ENCODE measurements at regions not wholly inside any gene's neighbourhood (a gene's known extent, or its start where the extent isn't known, plus 50 kb on each side); places are given as distances from the start of the nearest gene placed in this dataset.

DNA sequence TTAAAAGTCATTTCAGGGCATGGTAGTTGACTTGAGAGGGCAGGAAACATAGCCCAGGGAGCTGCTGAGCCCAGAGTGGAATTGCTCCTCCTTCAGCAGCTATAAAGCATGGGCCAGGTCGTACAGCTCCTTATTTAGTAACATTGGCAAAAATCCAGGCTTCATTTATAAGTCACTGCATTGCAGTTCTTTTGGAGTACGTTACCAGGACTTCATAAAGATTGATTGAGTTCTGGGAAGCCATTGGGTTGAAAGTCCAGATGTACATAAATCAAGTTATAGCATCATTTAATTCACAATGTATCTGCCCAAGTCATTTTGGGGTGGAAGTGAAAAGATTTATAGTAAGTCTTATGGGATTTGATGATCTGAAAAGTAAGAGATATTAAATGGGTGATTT is 53.0 kb upstream of the ANKEF1 start:
- no peak for DNase-seq (ENCODE audit: low read depth, low spot score)

DNA sequence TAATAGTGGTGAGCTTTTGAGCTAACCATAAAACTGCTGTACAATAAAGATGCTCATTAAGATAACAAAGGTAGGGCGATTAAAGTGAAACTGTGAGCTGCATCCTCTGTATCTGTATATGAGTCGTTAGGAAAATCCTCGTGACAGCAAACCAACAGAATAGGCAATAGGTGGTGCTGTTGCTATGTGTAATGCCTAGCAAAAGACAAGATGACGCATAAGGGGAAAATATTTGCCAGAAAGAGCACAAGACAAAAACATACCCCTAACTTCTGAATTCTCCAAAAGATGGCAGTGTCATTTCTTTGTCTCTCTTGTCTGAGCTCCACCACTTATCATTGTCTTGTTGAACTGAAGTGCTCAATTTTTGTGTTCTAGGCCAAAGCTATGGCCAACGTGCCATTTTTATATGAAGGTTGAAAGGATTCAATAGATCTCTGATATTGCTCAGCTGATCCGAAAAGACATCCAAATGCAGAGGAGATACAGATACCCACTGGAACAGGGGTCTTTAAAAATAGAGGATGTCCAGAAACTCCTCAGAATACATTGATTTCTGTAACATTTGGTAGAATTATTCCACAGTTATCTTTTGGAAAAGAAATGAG is 56.3 kb upstream of the ANKEF1 start:
- DNase-seq (ENCODE audit: low read depth, low spot score), result peak; percentile 78

DNA sequence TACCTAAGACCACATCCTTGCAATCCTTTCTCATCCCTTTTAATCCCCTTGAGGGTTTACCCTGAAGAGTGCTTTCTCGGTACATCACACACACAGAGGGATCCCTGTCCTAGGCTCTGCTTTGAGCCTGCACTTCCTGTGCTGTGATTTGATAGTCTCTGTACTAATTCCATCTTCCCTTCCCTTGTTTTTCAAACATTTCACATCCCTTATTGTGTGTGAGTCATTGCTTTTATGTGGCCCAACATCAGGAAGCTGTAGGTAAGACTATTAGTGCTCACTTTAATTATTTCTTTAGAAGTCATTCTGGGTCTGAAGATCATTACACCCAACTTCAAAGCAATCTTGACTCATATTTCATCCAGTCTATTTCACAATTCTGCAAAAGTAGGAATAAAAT is 57.2 kb upstream of the ANKEF1 start:
- no peak for DNase-seq (ENCODE audit: low read depth, low spot score)

DNA sequence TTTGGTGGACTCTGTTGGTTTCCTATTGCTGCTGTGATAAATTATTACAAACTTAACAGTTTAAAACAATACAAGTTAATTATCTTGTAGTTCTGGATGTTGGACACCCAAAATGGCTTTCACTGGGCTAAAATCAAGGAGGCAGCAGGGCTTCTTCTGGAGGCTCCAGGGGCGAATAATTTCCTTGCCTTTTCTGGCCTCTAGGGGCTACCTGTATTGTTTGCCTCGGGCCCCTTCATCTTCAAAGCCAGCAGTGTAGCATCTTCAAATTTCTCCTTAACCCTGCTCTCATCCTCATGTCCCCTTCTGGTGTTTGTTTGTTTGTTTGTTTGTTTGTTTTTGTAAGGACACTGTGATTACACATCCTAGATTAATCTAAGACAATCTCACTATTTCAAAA is 60.5 kb upstream of the ANKEF1 start:
- no peak for DNase-seq (ENCODE audit: low read depth, low spot score)

DNA sequence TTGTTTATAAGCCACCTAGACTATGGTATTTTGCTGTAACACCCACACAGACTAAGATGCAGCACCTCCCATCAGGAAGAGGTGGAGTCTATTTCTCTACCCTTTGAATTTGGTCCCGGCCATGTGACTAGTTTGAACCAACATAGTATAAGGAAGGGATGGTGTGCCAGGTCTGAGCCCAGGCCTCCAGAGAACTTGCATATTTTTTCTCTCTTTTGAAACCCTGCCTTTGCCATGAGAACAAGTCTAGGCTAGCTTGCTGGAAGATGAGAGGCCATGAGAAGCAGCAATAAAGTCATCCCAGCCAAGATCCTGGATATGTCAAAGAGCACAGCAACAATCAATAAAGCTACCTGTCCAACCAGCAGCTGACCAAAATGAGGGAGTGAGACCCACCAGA is 63.0 kb upstream of the ANKEF1 start:
- DNase-seq (ENCODE audit: low read depth, low spot score), result no peak

DNA sequence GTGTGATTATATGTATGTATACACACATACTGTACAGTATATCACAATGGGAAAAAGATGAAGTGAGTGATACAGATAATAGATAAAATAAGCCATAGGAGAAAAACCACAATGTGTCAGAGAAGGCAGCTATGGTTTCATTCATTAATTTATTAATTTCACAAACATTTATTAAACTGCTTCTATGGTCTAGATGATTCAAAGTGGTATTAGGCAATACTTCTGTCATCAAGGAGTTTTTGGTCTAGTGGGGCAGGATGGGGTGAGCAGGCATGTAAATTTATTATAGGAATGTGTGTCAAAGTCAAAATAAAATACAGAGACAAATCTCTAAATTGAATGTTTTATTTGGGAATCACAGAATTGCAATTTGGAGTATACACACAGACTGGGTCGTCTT is 65.2 kb upstream of the ANKEF1 start:
- no peak for DNase-seq (ENCODE audit: low read depth, low spot score)

DNA sequence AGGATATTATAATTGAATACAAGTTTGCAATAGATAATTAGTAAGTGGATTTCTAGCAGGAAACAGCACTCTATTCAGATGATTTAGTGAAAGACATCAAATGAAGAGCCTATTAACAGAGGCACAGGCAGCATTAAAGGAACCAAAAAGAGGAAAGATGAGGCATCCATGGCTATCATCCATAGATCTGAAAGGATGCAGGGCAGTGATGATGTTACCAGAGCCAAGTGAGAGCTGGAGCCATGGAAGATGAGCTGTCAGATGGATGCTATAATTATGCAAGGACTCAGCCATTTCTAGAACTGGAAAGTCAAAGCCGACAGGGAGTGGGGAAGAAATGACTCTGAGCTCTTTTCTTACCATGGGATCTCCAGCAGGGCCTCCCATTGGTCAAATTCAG is 66.8 kb upstream of the ANKEF1 start:
- DNase-seq (ENCODE audit: low read depth, low spot score), result no peak

DNA sequence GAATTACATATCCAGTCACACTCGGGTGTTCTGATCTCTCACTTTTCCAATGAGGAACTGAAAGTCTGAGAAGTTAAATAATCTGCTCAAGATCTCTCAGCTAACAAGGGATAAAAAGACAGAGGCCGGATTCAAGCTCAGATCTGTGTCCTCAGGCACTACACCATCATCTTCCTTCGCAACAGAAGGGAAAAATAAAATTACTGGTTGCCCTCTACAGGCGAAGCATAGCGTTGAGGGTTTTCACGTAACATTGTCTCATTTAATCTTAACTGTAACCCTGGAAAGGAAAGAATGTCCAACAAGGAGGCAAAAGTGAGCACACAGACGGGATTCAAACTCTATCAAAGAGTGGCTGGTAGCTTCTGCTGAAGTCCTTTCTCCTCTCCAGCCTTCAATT is 67.8 kb upstream of the ANKEF1 start:
- no peak for DNase-seq (ENCODE audit: low read depth, low spot score)

DNA sequence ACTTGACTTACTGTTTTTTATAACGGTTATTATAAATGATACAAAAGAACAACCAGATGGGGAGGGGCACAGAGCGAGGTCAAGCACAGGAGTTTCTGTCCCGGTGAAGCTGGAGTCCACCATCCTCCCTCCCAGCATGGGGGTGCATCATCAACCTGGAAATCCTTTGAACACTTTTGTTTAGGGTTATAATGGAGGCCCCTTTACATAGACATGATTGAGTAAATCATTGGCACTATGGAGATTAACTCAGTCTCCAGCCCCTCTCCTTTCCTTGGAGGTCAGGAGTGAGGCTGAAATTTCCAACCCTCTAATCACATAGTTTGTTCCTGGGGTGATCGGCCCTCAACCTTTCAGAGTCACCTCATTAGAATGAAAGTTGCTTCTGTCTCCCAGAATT is 71.8 kb upstream of the ANKEF1 start:
- no peak for DNase-seq (ENCODE audit: low read depth, low spot score)

DNA sequence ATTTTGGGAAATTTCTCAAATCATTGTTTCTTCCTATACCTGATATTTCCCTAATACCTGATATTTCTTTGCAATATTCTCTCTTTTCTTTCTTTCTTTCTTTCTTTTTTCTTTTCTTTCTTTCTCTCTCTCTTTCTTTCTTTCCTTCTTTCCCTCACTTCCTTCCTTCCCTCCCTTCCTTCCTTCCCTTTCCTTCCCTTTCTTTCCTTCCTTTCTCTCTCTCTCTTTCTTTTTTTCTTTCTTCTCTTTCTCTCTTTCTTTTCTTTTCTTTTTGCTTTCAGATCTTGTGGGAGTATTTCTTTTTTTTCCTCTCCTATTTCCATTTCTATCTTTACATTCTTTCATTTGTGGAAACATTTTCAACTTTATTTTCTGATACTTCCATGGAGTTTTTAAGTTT is 76.1 kb upstream of the ANKEF1 start:
- no peak for DNase-seq (ENCODE audit: low read depth, low spot score)

DNA sequence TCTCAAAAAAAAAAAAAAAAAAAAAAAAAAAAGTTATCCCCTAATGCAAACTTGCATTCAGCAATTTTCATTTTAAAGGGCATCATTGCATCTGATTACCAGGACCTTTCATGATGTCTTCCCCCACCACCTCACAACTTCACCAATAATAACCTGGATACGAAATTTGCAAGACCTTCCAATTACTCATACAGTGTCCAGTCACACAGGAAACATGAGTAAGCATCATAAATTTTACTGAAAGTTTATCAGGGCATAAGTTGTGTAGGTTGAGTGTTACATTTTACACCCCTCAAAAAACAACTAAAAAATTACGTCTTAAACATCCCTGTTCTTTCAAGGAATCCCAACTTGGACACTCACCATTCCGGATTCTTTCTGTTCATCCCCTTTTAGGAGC is 79.1 kb upstream of the ANKEF1 start:
- no peak for DNase-seq (ENCODE audit: low read depth, low spot score)

DNA sequence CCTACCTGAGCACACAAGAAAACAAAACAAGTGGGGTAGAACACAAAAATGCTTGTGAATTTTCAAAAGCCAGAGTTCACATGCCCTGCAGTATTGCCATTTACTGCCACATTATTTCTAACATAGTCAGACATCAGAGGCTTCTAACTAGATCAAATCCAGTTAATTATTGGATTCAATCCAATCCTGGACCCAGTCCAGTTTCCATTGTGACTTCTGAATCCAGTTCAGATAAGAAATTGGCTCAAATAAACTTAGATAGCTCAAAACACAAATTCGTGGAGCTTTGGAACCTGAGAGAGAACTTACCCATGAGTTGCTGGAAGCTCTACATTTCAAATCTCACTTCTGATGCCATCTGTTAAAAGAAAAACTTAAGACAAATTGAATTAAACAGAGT is 85.2 kb upstream of the ANKEF1 start:
- DNase-seq (ENCODE audit: low read depth, low spot score), result no peak

DNA sequence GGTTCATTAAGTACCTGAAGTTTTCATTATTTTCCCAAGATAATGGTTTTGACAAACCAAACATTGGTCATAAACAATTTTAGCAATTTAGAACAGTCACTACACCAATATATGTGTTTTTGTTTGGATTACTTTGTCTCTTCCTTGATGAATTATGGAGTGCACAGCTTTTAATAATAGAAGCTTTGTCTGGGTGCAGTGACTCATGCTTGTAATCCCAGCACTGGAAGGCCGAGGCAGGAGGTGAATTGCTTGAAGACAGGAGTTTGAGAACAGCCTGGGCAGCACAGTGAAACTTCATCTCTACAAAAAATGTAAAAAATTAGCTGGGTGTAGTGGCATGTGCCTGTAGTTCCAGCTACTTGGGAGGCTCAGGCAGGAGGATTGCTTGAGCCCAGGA is 89.4 kb upstream of the ANKEF1 start:
- DNase-seq (ENCODE audit: low read depth, low spot score), result no peak

DNA sequence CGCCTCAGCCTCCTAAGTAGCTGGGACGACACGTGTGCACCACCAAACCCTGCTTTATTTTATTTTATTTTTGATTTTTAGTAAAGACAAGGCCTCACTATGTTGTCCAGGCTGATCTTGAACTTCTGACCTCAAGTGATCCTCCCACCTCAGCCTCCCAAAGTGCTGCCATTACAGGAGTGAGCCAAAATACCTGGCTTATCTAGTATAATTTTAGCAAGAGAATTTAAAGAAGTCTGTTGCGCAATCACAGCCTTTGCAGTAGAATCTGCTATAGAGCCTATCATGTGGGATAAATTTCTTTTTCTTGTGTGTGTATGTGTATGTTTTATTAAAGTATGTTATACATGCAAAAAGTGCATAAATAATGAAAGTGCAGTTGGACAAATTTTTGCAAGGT is 92.1 kb upstream of the ANKEF1 start:
- DNase-seq (ENCODE audit: low read depth, low spot score), result no peak

DNA sequence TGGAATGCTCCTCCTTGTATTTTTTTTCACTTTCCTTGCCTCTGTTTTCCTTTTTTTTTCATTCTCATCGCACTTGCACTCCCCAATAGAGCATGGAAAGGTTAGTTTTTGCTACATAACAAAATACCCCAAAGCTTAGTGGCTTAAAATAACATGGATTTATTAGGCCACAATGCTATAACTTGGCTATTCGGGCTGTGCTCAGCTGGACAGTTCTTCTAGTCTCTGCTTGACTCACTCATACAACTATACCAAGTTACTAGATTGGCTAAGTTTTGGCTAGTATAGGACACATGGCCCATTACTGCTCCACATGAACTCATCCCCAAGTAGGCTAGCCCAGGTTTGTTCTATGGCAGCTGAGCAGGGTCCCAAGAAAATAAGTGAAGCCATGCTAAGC is 94.5 kb upstream of the ANKEF1 start:
- no peak for DNase-seq (ENCODE audit: low read depth, low spot score)

DNA sequence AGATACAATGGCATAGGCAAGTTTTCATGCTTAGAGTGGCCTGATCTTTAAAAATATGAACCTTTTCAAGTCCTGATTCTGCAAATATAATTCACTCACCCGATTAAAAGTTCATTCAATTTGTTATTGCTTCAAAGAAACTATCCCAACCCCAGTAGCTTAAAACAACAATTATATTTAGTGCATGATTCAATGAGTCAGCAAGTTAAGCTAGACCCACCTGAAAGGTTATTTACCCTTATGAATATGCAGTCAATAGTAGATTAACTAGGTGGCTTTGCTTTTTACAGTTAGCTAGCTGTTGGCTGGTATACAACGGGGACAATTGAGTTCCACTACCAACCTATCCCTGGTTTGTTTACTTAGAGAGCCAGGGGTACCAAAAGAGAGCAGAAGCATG is 95.6 kb upstream of the ANKEF1 start:
- DNase-seq (ENCODE audit: low read depth, low spot score), result no peak

DNA sequence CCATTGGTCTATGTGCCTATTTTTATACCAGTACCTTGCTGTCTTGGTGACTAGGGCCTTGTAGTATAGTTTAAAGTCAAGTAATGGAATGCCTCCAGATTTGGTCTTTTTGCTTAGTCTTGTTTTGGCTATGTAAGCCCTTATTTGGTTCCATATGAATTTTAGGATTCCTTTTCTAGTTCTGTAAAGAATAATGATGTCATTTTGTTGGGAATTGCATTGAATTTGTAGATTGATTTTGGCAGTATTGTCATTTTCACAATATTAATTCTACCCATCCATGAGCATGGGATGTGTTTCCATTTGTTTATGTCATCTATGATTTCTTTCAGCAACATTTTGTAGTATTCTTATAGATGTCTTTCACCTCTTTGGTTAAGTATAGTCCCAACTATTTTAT is 96.4 kb upstream of the PAK5 start:
- no peak for DNase-seq (ENCODE audit: low read depth, low spot score)

DNA sequence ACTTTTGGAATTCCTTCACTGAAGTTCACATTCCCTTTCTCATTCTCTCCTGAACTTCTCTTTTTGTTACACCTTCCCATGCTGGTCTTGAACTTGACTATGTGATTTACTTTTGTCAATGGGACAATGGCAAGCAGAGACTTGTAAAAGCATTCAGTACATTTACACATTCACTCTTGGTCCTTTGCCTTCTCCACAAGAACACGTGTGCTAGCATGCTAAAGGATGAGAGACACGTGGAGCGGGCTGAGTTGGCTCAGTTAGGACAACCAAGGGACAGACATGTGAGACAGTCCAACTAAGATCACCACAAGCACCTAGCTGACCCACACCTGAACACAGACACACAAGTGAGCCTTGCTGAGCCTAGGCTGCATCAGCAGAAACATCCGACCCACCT is 91.3 kb upstream of the PAK5 start:
- DNase-seq (ENCODE audit: low read depth, low spot score), result no peak

DNA sequence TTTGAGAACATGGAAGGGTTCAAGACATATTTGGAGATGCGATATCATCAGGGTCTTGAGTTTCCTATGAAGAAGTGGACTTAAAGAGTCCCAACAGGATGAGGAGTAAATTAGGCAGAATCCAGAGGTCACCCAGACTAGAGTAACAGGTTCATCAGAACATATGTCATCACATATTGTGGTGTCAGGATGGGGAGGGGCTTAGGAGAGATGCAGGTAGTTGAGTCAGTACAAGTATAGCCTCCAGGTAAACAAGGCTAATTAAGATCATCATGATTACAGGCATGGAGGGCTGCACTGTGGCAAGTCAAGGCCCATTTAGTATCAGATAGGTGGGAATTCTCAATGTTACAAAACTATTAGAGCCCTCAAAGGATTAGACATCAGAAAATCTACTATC is 90.1 kb upstream of the PAK5 start:
- DNase-seq (ENCODE audit: low read depth, low spot score), result no peak

DNA sequence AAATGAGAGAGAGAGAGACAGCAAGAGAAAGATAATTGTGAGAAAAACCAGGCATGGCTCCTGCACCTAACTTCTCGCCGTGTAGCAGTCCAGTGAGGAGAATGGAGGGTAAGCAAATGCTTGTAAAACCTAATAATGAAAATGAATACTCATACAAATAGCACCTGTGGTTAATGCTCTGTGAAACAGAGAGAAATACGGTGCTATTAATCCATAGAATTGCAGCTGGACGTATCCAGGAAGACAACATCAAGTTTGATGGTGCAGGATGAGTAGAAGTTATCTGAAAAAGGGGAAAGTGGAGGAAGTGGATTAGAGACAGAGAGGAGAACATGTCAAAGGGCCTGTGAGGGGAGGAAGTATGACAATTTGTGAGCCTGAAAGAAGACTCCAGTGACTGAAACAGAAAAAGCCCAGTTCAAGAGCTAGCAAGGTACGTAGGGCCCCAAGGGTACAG is 89.4 kb upstream of the PAK5 start:
- no peak for DNase-seq (ENCODE audit: low read depth, low spot score)

DNA sequence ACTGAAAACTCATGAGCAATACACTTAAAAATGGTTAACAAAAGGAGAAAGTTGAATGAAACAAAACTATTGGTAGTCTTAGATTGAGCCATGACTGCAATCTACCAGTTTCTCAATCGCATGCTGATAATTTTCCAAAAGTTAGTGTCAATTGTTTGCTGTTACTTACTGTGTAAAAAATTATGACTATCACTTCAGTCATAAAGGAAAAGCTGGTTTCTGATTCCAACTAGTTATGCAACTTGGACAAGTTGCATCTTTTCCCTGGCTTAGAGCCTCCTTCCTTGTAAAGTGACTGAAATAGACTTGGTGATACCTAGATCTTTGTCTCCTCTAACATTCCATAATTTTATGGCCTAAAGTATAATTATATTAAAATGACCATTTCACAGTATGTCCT is 88.3 kb upstream of the PAK5 start:
- no peak for DNase-seq (ENCODE audit: low read depth, low spot score)

DNA sequence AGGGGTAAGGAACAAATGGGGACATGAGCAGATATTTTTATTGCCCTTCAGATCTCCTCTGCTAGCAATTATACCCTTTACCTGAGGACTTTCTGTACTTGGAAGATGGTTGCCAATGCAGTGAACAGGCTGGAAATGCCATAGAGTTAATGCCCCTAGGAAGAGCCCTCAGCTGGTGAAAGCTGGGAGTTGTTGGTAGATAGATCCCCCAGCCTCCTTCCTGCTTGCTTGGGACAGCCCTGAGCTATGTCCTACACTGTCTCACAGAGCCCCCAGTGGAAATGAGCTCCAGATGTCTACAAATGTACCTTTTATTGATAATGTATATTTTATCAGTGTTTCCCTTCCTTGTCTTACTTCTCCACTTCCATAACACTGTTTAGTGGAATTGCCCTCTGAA is 87.6 kb upstream of the PAK5 start:
- DNase-seq (ENCODE audit: low read depth, low spot score), result no peak

DNA sequence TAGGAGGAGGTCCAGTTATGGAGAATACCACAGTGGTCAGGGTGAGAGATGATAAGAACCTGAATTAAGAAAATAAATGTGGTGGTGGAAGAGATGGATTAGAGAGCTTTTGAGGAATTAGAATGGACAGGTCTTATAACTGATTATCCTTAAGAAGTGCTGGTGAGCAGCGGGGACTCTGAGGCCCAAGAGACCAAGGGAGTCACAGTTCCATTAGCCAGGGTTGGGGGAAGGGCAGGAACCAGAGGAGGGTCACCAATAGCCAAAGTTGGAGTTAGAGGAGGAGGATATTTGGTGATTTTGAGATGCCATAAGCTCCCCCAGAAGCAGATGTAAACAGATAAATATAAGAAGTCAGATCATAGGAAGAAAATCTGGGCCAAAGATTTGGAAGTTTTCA is 87.1 kb upstream of the PAK5 start:
- DNase-seq (ENCODE audit: low read depth, low spot score), result no peak

DNA sequence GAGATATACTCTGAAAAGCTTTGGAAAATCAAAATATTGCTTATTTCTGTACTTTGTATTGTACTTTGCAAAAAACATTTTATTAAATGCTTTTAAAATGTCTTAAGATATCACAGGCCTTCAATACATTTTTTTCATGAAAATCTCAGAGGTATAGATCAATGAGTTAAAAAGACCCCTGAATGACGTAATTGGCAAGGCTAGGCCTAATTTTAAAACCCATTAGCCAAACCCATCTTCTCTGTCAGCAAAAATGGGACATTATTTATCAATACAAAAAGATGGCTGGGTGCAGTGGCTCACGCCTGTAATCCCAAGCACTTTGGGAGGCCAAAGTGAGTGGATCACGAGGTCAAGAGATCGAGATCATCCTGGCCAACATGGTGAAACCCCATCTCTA is 84.8 kb upstream of the PAK5 start:
- no peak for DNase-seq (ENCODE audit: low read depth, low spot score)
